K562 (cell line): ENCODE measurements at regions not wholly inside any gene's neighbourhood (a gene's known extent, or its start where the extent isn't known, plus 50 kb on each side); places are given as distances from the start of the nearest gene placed in this dataset.

ENCODE experiments used
- BDP1 ChIP-seq: IDR thresholded peaks from 3 replicates; pipeline ENCODE4 v1.6.1; 2011; ENCODE audit not compliant: insufficient read length, insufficient read depth
- ILF3 ChIP-seq: fragments of 450-650 bp; IDR thresholded peaks from 2 replicates; pipeline ENCODE4 v1.6.1; 2018; ENCODE audit warnings: antibody characterized with exemption, mild to moderate bottlenecking, moderate library complexity, borderline replicate concordance
- JUN ChIP-seq, 2 experiments: sonication (generic) in 1 of 2; formaldehyde crosslinking in 1 of 2; IDR thresholded peaks; 2 replicates each; pipeline versions ENCODE4 v1.6.1 to v1.8.0; 2012 to 2022; ENCODE audit warnings: borderline replicate concordance in 2 of 2, mild to moderate bottlenecking in 2 of 2, improper control_type of control experiment in 1 of 2, low read depth in 1 of 2, low read length in 1 of 2, missing genetic modification reagents in 1 of 2
- NFE2 ChIP-seq: IDR thresholded peaks from 2 replicates; pipeline ENCODE4 v1.6.1; 2014; ENCODE audit warnings: antibody characterized with exemption, low read depth
- PTRF ChIP-seq: fragments of 450-650 bp; IDR thresholded peaks from 2 replicates; pipeline ENCODE4 v1.6.1; 2016; ENCODE audit warnings: mild to moderate bottlenecking, missing genetic modification characterization, missing compliant biosample characterization
- RFX5 ChIP-seq: IDR thresholded peaks from 2 replicates; pipeline ENCODE4 v1.6.1; 2011; ENCODE audit warnings: low read depth, mild to moderate bottlenecking, improper control_type of control experiment, low read length
- ZBTB2 ChIP-seq: fragments of 450-650 bp; IDR thresholded peaks from 2 replicates; pipeline ENCODE4 v1.6.1; 2016; ENCODE audit warnings: antibody characterized with exemption
- ZBTB34 ChIP-seq: fragments of 250-450 bp; sonication (Bioruptor Pico); IDR thresholded peaks from 2 replicates; pipeline ENCODE4 v1.8.0; 2021; ENCODE audit warnings: mild to moderate bottlenecking, moderate library complexity
- ZNF134 ChIP-seq: fragments of 250-450 bp; sonication (Bioruptor Pico); conservative IDR thresholded peaks from 2 replicates; pipeline ENCODE4 v1.4.0; 2020
- TF ChIP-seq, protein P1 (sequence below): fragments of 450-650 bp; IDR thresholded peaks from 2 replicates; pipeline ENCODE4 v1.6.1; 2018; ENCODE audit not compliant: partially characterized antibody

DNA sequence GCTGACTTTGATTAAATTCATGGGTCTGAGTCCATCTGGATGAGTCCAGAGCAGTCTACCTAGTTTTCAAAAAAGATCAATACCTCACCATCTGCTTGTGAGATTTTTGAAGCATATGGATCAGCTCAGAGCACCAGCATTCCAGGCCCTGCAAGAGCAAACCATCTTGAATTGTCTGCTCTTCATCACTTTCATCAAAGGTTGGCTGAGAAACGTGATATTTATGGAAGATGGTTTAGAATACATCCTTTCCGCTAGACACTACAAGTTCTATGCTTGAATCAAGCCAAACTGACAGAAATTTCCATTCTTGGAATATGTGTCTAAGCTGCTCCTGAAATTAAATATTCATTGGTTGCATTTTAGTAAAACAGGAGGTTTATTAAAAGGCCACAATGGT, 190.3 kb downstream of the KCNRG start (continued):
- TF ChIP-seq ZBTB2 (no peak), RFX5 (no peak), ILF3 (no peak), ZNF134 (CRISPR knock-in tag) (no peak), NFE2 (no peak), BDP1 (no peak), PTRF (tag) (no peak), JUN (IDR thresholded peaks at IDR 0.05; ENCODE audit: borderline replicate concordance, low read depth, low read length) (no peak), JUN (CRISPR knock-in tag; IDR thresholded peaks at IDR 0.05; ENCODE audit: borderline replicate concordance) (no peak), ZBTB34 (CRISPR knock-in tag) (no peak)
- TF ChIP-seq, protein P1, sequence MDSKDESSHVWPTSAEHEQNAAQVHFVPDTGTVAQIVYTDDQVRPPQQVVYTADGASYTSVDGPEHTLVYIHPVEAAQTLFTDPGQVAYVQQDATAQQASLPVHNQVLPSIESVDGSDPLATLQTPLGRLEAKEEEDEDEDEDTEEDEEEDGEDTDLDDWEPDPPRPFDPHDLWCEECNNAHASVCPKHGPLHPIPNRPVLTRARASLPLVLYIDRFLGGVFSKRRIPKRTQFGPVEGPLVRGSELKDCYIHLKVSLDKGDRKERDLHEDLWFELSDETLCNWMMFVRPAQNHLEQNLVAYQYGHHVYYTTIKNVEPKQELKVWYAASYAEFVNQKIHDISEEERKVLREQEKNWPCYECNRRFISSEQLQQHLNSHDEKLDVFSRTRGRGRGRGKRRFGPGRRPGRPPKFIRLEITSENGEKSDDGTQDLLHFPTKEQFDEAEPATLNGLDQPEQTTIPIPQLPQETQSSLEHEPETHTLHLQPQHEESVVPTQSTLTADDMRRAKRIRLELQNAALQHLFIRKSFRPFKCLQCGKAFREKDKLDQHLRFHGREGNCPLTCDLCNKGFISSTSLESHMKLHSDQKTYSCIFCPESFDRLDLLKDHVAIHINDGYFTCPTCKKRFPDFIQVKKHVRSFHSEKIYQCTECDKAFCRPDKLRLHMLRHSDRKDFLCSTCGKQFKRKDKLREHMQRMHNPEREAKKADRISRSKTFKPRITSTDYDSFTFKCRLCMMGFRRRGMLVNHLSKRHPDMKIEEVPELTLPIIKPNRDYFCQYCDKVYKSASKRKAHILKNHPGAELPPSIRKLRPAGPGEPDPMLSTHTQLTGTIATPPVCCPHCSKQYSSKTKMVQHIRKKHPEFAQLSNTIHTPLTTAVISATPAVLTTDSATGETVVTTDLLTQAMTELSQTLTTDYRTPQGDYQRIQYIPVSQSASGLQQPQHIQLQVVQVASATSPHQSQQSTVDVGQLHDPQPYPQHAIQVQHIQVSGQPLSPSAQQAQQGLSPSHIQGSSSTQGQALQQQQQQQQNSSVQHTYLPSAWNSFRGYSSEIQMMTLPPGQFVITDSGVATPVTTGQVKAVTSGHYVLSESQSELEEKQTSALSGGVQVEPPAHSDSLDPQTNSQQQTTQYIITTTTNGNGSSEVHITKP, result no peak
- TF ChIP-seq, all 486 proteins: peak for 0
